ENCODE measurements at regions not wholly inside any gene's neighbourhood (a gene's known extent, or its start where the extent isn't known, plus 50 kb on each side); places are given as distances from the start of the nearest gene placed in this dataset.

DNA sequence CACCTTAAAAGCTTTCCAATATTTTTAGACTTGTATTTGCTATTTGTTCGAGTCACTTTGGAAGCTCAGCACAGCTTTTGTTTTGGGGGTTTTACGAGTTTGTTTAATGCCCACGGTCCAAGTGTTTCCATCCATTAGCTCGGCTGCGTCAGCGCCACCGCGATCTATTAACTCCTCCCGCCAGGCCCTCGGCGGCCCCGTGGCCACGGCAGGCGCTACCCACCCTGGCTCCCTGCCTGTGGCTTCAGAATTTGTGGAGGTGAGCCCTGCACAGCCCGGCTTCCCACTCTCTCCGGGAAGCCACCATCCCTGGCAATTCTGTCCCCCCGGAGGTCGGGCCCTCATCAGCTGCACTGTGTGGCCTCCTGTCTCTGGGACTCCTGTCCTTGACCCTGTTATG, 648.5 kb downstream of the BRD1 start:
- Histone ChIP-seq H3K4me2 (ENCODE audit: low read depth, low read length, poor library complexity, severe bottlenecking) (no peak overlapping the region), H3K36me3 (ENCODE audit: low read length) (no peaks in the 10 kb centered on the region), H3K9me3 (ENCODE audit: insufficient read depth, low read length) (no peaks in the 10 kb centered on the region), H2AFZ (ENCODE audit: low read depth, low read length, severe bottlenecking) (no peak overlapping the region), H3K9ac (ENCODE audit: low read length) (no peak overlapping the region), H4K20me1 (ENCODE audit: low read depth, low read length) (no peaks in the 10 kb centered on the region), H3K9me2 (replicated peaks; ENCODE audit: insufficient read depth, low read length) (no peaks in the 10 kb centered on the region), H3K27me3 (ENCODE audit: low read length) (no peaks in the 10 kb centered on the region), H3F3A (ENCODE audit: insufficient read depth) (no peaks in the 10 kb centered on the region), H3K27ac (ENCODE audit: low read depth, low read length) (no peak overlapping the region), H3K4me3 (ENCODE audit: insufficient read depth, low read length, poor library complexity, severe bottlenecking) (no peak overlapping the region), H3K79me2 (ENCODE audit: insufficient read depth, low read length) (no peaks in the 10 kb centered on the region)
- TF ChIP-seq EZH2phosphoT487 (conservative IDR thresholded peaks at IDR 0.05; ENCODE audit: low read length) = no peak
- TF ChIP-seq, protein P1, sequence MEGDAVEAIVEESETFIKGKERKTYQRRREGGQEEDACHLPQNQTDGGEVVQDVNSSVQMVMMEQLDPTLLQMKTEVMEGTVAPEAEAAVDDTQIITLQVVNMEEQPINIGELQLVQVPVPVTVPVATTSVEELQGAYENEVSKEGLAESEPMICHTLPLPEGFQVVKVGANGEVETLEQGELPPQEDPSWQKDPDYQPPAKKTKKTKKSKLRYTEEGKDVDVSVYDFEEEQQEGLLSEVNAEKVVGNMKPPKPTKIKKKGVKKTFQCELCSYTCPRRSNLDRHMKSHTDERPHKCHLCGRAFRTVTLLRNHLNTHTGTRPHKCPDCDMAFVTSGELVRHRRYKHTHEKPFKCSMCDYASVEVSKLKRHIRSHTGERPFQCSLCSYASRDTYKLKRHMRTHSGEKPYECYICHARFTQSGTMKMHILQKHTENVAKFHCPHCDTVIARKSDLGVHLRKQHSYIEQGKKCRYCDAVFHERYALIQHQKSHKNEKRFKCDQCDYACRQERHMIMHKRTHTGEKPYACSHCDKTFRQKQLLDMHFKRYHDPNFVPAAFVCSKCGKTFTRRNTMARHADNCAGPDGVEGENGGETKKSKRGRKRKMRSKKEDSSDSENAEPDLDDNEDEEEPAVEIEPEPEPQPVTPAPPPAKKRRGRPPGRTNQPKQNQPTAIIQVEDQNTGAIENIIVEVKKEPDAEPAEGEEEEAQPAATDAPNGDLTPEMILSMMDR (IDR thresholded peaks at IDR 0.05; ENCODE audit: insufficient read depth, low read length, poor library complexity, severe bottlenecking) = no peak

GRCh38 chr22:49178246-49179005, 649.2 kb downstream of the BRD1 start:
- H3K27me3 ChIP-seq (ENCODE audit: low read length) = no peaks in the 10 kb centered on the region
- no peaks in the 10 kb centered on the region for H3K9me2 ChIP-seq (replicated peaks; ENCODE audit: insufficient read depth, low read length)
- no peaks in the 10 kb centered on the region for H3K36me3 ChIP-seq (ENCODE audit: low read length)
- no peaks in the 10 kb centered on the region for H3K9me3 ChIP-seq (ENCODE audit: insufficient read depth, low read length)
- no peak overlapping the region for H2AFZ ChIP-seq (ENCODE audit: low read depth, low read length, severe bottlenecking)
- H3K4me2 ChIP-seq (ENCODE audit: low read depth, low read length, poor library complexity, severe bottlenecking) = no peak overlapping the region
- TF ChIP-seq, protein P1 (IDR thresholded peaks at IDR 0.05; ENCODE audit: insufficient read depth, low read length, poor library complexity, severe bottlenecking) = no peak
- no peak for TF ChIP-seq EZH2phosphoT487 (conservative IDR thresholded peaks at IDR 0.05; ENCODE audit: low read length)
- no peak overlapping the region for H3K9ac ChIP-seq (ENCODE audit: low read length)
- no peak overlapping the region for H3K4me3 ChIP-seq (ENCODE audit: insufficient read depth, low read length, poor library complexity, severe bottlenecking)
- no peak overlapping the region for H3K27ac ChIP-seq (ENCODE audit: low read depth, low read length)
- no peaks in the 10 kb centered on the region for H3K79me2 ChIP-seq (ENCODE audit: insufficient read depth, low read length)
- no peaks in the 10 kb centered on the region for H3F3A ChIP-seq (ENCODE audit: insufficient read depth)
- H4K20me1 ChIP-seq (ENCODE audit: low read depth, low read length) = no peaks in the 10 kb centered on the region

GRCh38 chr22:49177666-49178065, 650.0 kb downstream of the BRD1 start:
- H3K4me2 ChIP-seq (ENCODE audit: low read depth, low read length, poor library complexity, severe bottlenecking) = no peak overlapping the region
- H3K79me2 ChIP-seq (ENCODE audit: insufficient read depth, low read length) = no peaks in the 10 kb centered on the region
- TF ChIP-seq, protein P1 (IDR thresholded peaks at IDR 0.05; ENCODE audit: insufficient read depth, low read length, poor library complexity, severe bottlenecking) = no peak
- no peak for TF ChIP-seq EZH2phosphoT487 (conservative IDR thresholded peaks at IDR 0.05; ENCODE audit: low read length)
- H3K4me3 ChIP-seq (ENCODE audit: insufficient read depth, low read length, poor library complexity, severe bottlenecking) = no peak overlapping the region
- no peak overlapping the region for H3K9ac ChIP-seq (ENCODE audit: low read length)
- H3K27ac ChIP-seq (ENCODE audit: low read depth, low read length) = no peak overlapping the region
- no peaks in the 10 kb centered on the region for H3K9me2 ChIP-seq (replicated peaks; ENCODE audit: insufficient read depth, low read length)
- no peaks in the 10 kb centered on the region for H3K27me3 ChIP-seq (ENCODE audit: low read length)
- H4K20me1 ChIP-seq (ENCODE audit: low read depth, low read length) = no peaks in the 10 kb centered on the region
- no peaks in the 10 kb centered on the region for H3F3A ChIP-seq (ENCODE audit: insufficient read depth)
- H2AFZ ChIP-seq (ENCODE audit: low read depth, low read length, severe bottlenecking) = no peak overlapping the region
- no peaks in the 10 kb centered on the region for H3K36me3 ChIP-seq (ENCODE audit: low read length)
- no peaks in the 10 kb centered on the region for H3K9me3 ChIP-seq (ENCODE audit: insufficient read depth, low read length)
